C4-2B (cell line): ENCODE measurements at regions not wholly inside any gene's neighbourhood (a gene's known extent, or its start where the extent isn't known, plus 50 kb on each side); places are given as distances from the start of the nearest gene placed in this dataset.

Experiments
- H3K27ac ChIP-seq: fragments of 450-650 bp; 2 replicates; pipeline ENCODE4 v1.5.1; 2017
- CTCF ChIP-seq: fragments of 450-650 bp; conservative IDR thresholded peaks from 2 replicates; pipeline ENCODE4 v1.5.1; 2017; ENCODE audit warnings: mild to moderate bottlenecking
- ZFX ChIP-seq: fragments of 450-650 bp; IDR thresholded peaks from 2 replicates; pipeline ENCODE4 v1.6.1; 2017

GRCh38 chr1:25047506-25048240, 117.6 kb upstream of the RUNX3 start:
- no peak for TF ChIP-seq ZFX
- no peak for TF ChIP-seq CTCF
- no peak overlapping the region for H3K27ac ChIP-seq

DNA sequence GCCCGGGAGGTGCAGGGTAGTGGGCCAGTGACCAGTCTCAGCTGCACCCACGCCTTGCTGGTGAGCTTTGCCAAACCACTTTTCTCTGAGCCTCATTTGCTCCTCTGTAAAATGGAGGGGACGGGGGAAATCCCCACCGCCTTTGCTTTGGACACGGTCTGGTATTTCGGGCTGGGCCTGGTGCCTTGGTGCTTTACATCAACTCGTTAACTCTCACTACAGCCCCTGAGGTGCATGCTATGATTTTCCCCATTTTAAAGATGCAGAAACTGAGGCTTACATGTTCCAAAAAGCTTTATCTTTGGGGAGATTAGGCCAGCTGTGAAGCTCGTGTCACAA, 116.1 kb upstream of the RUNX3 start:
- TF ChIP-seq CTCF (no peak), ZFX (no peak)
- no peak overlapping the region for H3K27ac ChIP-seq

DNA sequence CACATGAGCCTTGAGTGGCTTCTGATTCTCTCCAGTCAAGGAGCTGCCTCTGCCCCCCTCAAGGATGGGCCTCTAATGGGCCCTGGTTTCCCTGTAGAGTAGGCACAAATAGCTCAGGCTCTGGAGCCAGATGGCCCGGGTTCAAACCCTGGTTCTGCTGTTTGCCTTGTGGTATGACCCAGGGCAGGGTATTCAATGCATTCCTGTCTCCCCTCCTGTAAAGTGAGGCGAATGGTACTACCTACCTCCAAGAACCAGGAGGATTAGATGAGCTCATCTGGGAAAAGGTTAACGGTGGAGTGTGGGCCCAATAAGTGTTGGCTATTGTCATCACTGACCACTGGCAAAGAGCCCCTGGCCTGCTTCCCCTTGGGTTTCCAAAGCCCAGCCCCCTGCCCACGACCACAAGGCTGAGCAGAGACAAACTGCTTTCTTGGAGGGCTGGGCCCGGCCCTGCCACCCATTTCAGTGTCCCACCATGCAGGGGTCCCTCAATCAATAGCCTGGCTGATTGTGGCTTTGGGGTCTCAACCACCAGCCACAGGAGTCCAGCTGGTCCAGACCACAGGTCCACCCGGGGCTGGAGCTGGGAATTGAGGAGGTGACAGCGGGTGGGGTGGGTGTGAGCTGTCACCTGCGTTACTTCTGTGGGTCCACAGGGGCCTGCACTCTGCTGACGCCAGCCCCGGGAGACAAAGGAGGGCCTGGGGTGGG, 115.6 kb upstream of the RUNX3 start:
- TF ChIP-seq ZFX: no peak
- TF ChIP-seq CTCF: no peak
- no peak overlapping the region for H3K27ac ChIP-seq

- no peak overlapping the region for H3K27ac ChIP-seq
- no peak for TF ChIP-seq CTCF
- TF ChIP-seq ZFX: no peak
These were observed 113.1 kb upstream of the RUNX3 start for GRCh38 chr1:25043228-25043580.

- H3K27ac ChIP-seq: no peak overlapping the region
- TF ChIP-seq ZFX (no peak), CTCF (no peak)
These were observed 112.5 kb upstream of the RUNX3 start for GRCh38 chr1:25042331-25043227.

DNA sequence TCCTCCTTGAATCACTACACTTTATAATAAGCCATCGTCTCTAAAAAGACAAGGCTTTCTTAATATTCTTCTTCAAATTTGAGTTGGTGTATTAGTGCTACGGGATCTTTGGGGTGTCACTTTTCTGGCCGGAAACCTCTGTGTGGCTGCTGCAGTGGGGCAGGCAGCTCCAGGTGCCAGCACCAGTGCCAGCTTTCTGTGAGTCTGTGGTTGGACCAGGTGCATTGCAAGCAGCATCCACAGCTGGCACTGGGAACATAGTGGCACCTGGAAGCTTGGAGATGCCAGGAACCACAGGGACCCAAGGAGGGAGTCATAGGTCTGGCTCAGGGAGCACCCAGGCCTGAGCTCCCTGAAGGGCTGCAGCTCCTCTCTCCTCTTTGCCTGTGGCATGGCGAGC, 111.8 kb upstream of the RUNX3 start:
- no peak overlapping the region for H3K27ac ChIP-seq
- TF ChIP-seq CTCF (no peak), ZFX (no peak)

- H3K27ac ChIP-seq: no peak overlapping the region
- no peak for TF ChIP-seq CTCF
- TF ChIP-seq ZFX: no peak
These were observed 110.1 kb upstream of the RUNX3 start for GRCh38 chr1:25040122-25040685.
